ENCODE measurements at regions not wholly inside any gene's neighbourhood (a gene's known extent, or its start where the extent isn't known, plus 50 kb on each side); places are given as distances from the start of the nearest gene placed in this dataset.

DNA sequence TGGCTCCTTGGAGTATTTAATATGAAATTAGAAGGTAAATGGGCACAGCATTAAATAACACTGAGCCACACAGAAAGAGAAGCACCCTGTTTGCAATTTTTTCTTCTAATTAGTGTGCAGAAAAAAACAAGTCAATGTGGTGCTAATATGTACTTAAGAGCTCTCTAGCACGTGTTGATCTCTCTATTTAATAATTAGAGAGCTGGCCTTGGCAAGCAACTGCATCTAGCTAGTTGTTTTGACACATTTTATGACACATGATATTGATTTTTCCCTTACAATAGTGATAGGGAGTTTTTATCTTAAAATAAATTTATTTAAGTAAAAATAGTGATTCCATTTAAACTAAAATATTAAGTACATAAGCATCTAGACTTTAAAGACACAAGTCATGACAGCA, 54.5 kb upstream of the NUDT12 start:
- in situ Hi-C loops (cut with MboI; ENCODE audit: low pct_unique_long_range_greater_than_20kb, low sequenced_read_pairs) = no loop called here
- DNase-seq = no peak

GRCh38 chr5:103612545-103612944, 50.0 kb upstream of the NUDT12 start:
- in situ Hi-C loops (cut with MboI; ENCODE audit: low pct_unique_long_range_greater_than_20kb, low sequenced_read_pairs) = no loop called here
- DNase-seq = no peak
